ENCODE measurements at regions not wholly inside any gene's neighbourhood (a gene's known extent, or its start where the extent isn't known, plus 50 kb on each side); places are given as distances from the start of the nearest gene placed in this dataset.

DNA sequence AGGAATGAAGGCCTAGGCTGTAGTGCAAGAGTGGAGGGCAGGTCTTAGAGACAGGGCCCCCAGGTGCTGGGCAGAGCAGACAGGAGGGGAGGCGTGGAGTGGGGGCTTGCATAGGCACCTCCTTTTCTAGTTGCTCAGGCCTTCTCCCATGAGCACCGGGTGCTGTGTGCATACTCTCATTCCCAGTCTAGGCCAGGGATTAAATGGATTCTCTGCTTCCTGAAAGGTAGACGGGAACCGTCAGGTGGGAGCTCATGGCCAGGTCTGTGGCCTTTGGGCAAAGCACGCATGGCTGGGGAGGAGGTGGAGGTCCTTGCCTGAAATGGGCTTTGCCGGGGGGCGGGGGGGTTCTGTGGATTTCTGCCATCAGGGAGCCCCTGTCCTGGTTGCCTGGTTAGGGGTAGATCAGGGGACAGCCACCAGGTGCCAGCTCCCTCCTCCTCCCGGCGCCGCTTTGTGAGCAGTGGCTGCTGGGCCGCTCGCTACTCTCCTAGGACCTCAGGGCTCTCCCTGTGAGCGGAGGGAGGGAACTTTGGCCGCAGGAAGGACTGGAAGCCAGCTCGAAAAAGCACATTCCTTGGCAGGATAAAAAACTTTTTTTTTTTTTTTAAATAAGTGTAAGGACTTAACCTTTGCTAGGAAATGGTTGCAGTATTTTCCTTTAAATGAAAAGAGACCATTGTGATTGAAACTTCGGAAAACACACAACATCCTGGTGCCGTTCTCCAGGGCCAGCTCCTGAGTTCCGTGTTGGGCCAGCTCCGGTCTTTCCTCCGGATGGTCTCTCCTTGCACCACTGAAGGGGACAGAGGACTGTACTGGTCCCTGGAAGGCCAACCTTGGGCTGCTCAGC, 82.8 kb upstream of the HAAO start:
- no peak for DNase-seq (ENCODE audit: low read depth, low spot score)
- in situ Hi-C loops (cut with HindIII; ENCODE audit: low pct_unique_long_range_greater_than_20kb, low sequenced_read_pairs): no loop called here

DNA sequence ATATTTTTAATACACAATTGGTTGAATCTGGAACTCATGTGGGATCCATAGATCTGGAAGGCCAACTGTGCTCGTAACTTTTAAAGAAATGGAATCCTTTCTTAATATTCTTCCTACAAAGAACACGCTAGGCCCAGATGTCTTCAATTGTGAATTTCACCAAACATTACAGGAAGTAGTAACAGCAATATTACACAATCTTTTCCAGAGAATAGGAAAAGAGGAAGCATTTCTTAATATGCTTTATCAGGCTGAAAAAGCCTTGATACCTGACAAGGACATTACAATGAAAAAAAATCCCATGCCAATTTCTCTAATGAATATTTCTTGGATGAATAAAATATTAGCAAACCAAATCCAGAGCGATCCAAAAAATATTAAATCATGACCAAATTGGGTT, 80.3 kb upstream of the HAAO start:
- in situ Hi-C loops (cut with HindIII; ENCODE audit: low pct_unique_long_range_greater_than_20kb, low sequenced_read_pairs): no loop called here

GRCh38 chr2:42871372-42871771, 79.0 kb upstream of the HAAO start:
- DNase-seq (ENCODE audit: low read depth, low spot score): no peak
- in situ Hi-C loops (cut with HindIII; ENCODE audit: low pct_unique_long_range_greater_than_20kb, low sequenced_read_pairs): no loop called here

More for the DNA sequence above, 80.3 kb upstream of the HAAO start:
- DNase-seq (ENCODE audit: low read depth, low spot score): no peak

DNA sequence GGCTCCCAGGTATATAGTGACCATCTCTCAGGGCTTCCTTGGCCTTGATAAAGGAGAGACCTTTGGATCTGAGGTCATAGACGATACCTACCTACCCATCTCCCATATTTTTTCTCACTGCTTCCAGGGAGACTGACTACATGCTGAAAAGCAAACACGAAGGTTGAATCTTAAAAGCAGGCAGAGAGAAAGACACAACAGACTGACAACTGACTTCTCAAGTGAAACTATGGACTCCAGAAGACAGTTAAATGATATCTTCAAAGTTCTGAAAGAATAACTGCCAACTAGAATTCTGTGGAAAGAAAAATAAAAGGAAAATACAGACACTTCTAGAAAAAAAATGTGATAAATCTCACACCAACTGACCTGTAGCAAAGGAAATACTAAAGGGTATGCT, 76.5 kb upstream of the HAAO start:
- DNase-seq (ENCODE audit: low read depth, low spot score): no peak
- in situ Hi-C loops (cut with HindIII; ENCODE audit: low pct_unique_long_range_greater_than_20kb, low sequenced_read_pairs): no loop called here

GRCh38 chr2:42868096-42868495, 75.7 kb upstream of the HAAO start:
- in situ Hi-C loops (cut with HindIII; ENCODE audit: low pct_unique_long_range_greater_than_20kb, low sequenced_read_pairs): no loop called here
- no peak for DNase-seq (ENCODE audit: low read depth, low spot score)

DNA sequence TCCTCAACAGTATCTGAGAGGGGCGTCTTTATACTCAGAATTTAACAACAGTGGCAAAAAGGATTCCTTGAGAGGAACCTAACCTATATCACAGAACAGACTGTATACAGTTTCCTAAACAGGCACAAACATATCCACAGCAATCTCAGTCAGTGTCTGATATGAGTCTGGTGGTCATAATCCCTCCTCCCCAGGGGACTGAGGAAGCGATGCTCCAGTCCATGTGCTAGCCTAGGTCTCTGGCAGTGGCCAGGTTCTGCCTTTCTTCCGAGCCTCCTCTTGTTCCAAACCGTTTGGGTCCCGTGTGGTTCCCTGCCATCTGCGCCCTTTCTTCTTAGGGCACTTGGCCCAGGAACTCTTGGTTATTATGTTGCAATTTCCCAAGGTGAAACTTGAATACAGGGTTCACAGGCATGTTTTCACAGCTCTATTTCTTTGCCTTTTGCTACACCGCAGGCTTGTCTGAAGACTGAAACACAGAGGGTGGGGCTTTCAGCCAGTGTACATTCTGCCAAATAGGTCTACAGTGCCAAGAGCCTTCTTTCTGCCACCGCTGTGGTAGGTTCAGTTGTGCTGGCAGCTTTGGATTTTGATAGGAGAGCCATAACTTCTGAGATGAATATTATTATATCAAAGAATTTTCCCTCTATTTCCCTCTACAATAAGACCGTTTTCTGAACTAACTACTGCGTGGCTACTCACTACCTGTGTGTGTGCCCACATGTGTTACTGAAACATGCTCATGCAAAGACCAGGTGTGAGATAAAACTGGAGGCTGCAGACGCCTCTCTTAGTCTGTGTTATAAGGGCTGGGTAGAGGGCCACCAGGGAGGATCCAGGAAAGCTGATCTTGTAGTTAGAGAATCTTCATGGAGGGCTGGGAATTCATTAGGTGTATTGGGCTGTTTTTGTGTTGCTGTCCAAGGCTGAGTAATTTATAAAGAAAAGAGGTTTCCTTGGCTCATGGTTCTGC, 75.0 kb upstream of the HAAO start:
- DNase-seq (ENCODE audit: low read depth, low spot score): no peak
- in situ Hi-C loops (cut with HindIII; ENCODE audit: low pct_unique_long_range_greater_than_20kb, low sequenced_read_pairs): no loop called here

DNA sequence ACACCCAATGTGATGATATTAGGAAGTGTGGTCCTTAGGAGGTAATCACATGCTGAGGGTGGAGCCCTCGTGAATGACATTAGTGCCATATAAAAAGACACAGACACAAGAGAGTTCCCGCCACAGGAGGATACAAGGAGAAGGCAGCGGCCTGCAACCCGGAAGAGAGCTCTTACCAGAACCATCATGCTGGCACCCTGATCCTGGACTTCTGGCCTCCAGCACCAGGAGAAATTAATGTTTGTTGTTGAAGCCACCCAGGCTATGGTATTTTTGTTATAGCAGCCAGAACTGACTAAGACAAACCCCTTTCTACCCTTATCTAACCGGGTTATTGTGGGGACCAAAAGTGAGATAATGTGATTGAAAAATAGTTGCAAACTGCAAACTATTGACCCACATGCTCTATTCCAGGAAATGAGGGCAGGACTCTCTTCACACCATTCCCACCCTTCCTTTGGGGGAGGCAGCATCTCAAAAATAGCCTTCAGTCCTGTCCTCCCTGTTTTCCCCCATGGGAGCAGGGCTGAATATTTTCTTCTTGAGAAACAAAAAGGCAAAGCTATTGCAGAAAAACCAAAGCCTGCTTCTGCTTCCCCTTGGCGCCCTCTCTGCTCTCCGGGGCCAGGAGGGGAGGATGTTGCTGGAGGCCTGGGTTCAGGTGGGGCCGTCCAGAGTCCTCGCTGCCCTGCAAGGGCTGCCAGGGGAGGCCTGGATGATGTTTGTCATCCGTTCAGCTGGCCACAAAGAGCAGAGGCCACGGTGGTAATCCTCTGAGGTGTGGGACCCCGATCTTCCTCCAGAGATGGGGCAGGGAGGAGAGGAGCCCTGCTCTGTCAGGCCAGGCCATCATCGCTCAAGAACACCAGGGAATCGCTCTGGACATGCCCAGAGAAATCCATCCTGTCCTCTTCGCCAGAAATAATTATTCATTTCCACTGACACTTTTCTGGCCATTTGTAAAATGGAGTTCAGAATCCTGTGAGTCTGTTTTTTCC, 73.8 kb upstream of the HAAO start:
- no peak for DNase-seq (ENCODE audit: low read depth, low spot score)
- in situ Hi-C loops (cut with HindIII; ENCODE audit: low pct_unique_long_range_greater_than_20kb, low sequenced_read_pairs): no loop called here

DNA sequence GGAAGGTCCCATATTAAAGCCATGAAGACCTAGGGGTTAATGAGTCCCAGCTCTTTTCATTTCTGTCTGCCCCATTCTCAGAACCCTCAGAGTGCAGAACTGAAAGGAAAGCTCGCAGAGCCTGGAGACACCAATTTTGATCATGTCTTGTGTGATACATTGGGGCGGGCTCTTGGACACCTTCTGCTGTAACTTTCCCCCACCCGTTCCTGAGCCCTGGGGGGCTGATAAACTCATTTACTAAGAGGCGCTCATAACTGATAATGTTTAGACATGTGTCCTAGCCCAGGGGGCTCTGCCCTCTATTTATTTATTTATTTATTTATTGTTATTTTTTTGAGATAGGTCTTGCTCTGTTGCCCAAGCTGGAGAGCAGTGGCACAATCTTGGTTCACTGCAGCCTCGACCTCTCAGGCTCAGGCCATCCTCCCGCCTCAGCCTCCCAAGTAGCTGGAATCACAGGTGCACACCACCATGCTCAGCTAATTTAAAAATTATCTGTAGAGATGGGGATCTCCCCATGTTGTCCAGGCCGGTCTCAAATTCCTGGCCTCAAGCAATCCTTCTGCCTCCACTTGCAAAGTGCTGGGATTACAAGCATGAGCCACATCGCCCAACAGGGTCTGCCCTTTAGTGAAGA, 72.4 kb upstream of the HAAO start:
- in situ Hi-C loops (cut with HindIII; ENCODE audit: low pct_unique_long_range_greater_than_20kb, low sequenced_read_pairs): no loop called here
- DNase-seq (ENCODE audit: low read depth, low spot score): no peak

GRCh38 chr2:42864222-42864621, 71.8 kb upstream of the HAAO start:
- in situ Hi-C loops (cut with HindIII; ENCODE audit: low pct_unique_long_range_greater_than_20kb, low sequenced_read_pairs): no loop called here
- DNase-seq (ENCODE audit: low read depth, low spot score): no peak

DNA sequence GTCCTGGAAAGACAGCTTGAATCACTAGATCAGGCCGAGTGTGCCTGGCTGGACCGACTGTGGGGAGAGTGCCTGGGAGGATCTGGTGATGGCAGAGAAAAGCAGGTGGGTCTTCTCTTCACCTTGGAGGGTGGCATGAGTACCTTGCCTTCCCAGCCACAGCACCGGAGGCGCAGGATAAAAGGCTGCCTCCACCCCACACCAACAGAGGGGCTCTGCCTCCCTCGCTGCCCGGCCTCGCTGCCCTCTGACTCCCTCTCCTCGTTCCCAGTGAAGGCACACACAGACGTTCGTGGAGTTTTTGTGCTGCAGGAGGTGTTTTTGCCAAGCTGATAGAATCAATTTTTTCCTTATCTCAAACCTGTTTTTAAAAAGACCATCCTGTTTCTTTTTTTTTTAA, 71.4 kb upstream of the HAAO start:
- DNase-seq (ENCODE audit: low read depth, low spot score): no peak
- in situ Hi-C loops (cut with HindIII; ENCODE audit: low pct_unique_long_range_greater_than_20kb, low sequenced_read_pairs): no loop called here

GRCh38 chr2:42863320-42863719, 70.9 kb upstream of the HAAO start:
- DNase-seq (ENCODE audit: low read depth, low spot score): no peak
- in situ Hi-C loops (cut with HindIII; ENCODE audit: low pct_unique_long_range_greater_than_20kb, low sequenced_read_pairs): no loop called here

GRCh38 chr2:42862669-42863185, 70.3 kb upstream of the HAAO start:
- in situ Hi-C loops (cut with HindIII; ENCODE audit: low pct_unique_long_range_greater_than_20kb, low sequenced_read_pairs): no loop called here
- no peak for DNase-seq (ENCODE audit: low read depth, low spot score)

DNA sequence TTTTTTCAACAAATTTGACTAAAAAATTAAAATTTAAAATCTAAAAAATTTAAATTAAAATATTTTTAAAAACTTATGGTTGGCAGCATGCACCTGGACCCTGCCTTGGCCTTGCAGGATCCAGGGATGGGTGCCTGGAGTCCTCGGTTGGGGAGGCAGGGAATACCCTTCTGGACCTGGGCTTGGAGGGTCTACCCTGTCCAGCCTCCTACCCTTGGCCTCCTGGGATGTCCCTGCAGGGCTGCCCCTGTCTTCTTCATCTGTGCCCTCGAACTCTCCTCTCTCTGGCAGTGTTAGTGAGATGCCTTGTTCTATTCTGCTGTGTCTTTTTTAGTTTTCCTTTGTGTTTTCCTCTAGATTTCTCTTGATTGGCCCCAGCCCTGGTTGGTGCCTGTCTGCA, 68.9 kb upstream of the HAAO start:
- in situ Hi-C loops (cut with HindIII; ENCODE audit: low pct_unique_long_range_greater_than_20kb, low sequenced_read_pairs): no loop called here

GRCh38 chr2:42860319-42861094, 68.1 kb upstream of the HAAO start:
- in situ Hi-C loops (cut with HindIII; ENCODE audit: low pct_unique_long_range_greater_than_20kb, low sequenced_read_pairs): no loop called here
- DNase-seq (ENCODE audit: low read depth, low spot score): no peak

More for the DNA sequence above, 68.9 kb upstream of the HAAO start:
- no peak for DNase-seq (ENCODE audit: low read depth, low spot score)

- DNase-seq (ENCODE audit: low read depth, low spot score): no peak
- in situ Hi-C loops (cut with HindIII; ENCODE audit: low pct_unique_long_range_greater_than_20kb, low sequenced_read_pairs): no loop called here
Measured at GRCh38 chr2:42859791-42860190, 67.4 kb upstream of the HAAO start.

DNA sequence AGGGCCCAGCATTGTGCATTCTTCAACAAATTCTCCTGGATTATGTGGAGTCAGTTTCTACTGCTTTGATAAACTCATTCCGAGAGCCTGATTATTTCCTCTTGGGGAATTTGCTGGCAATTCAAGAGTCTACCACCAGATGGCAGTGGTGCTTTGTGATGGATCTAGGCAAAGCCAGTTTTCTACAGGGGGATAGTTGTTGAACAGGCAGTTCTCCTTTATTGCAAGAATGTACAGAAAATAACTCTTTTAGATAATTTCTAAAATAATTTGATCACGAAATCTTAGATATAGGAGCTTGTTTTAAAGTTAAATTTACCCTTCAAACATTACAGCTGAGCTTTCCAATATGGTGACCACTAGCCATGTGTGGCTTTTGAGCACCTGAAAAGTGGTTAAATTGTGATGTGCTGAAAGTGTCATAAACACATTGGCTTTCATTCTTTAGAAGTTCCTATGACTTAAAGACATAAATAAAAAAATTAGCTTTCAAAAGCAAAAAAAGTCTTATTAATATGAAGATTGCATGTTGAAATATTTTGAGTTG, 66.7 kb upstream of the HAAO start:
- in situ Hi-C loops (cut with HindIII; ENCODE audit: low pct_unique_long_range_greater_than_20kb, low sequenced_read_pairs): no loop called here
- peak; percentile 89 for DNase-seq (ENCODE audit: low read depth, low spot score)

Measured in SK-MEL-5 (cell line).